ENCODE measurements at regions not wholly inside any gene's neighbourhood (a gene's known extent, or its start where the extent isn't known, plus 50 kb on each side); places are given as distances from the start of the nearest gene placed in this dataset.

- intact Hi-C loops (cut with DNase I), result no loop called here
- Histone ChIP-seq H3K9me3 (no peaks in the 10 kb centered on the region), H3K36me3 (no peaks in the 10 kb centered on the region), H3K27me3 (no peaks in the 10 kb centered on the region), H3K4me1 (peaks cover 0 to 2% (median 0%) of the 10 kb centered on the region in 4 donors), H3K4me3 (no peak overlapping the region), H3K27ac (no peak overlapping the region)
- ATAC-seq (no peak), DNase-seq (no peak)
- 73% methylated on average over 1 of the region's 1 CpG for WGBS (ENCODE audit: insufficient coverage, low coverage, low lambda C conversion rate, missing lambda C conversion rate)
- no peak for TF ChIP-seq CTCF (IDR thresholded peaks at IDR 0.05)
- TF ChIP-seq POLR2A (IDR thresholded peaks at IDR 0.05), result no peak
Measured at GRCh38 chr10:30518907-30519306, 84.9 kb downstream of the MAP3K8 start.
